HepG2 (cell line): ENCODE measurements at regions not wholly inside any gene's neighbourhood (a gene's known extent, or its start where the extent isn't known, plus 50 kb on each side); places are given as distances from the start of the nearest gene placed in this dataset.

Source experiments
- ATAC-seq: fragments of 200-7000 bp; cut with Tn5 transposase; 3 replicates; pipeline ENCODE4 v1.9.1; 2020; ENCODE audit warnings: mild to moderate bottlenecking, moderate library complexity
- BruUV-seq: library from RNA; stranded (reverse); fragments of 400-500 nt; replicated peaks from 2 replicates; lab custom pipeline; 2021; lab: Mats Ljungman, UMichigan
- CTCF ChIA-PET: fragments of 300-600 bp; formaldehyde crosslinking; extraction: SDS; loops from one replicate; lab custom pipeline; 2021; ENCODE audit warnings: low total read pairs, inconsistent platforms, low intra/inter-chr PET ratio; lab: Yijun Ruan, JAX
- POLR2A ChIA-PET: fragments of 350-600 bp; sonication (Branson Sonifier 250); formaldehyde crosslinking; loops from one replicate; lab custom pipeline; 2020; ENCODE audit warnings: antibody characterized with exemption, inconsistent platforms; lab: Yijun Ruan, JAX
- DNase-seq: peaks from one replicate; pipeline ENCODE4 v3.0.0-alpha.2; 2015; ENCODE audit warnings: low spot score
- FAIRE-seq: peaks from 3 replicates; lab custom pipeline; 2011; peaks lifted over from hg19 to GRCh38; lab: Jason Lieb, UNC
- H2AFZ ChIP-seq: one replicate; pipeline ENCODE4 v1.6.1; 2011; ENCODE audit warnings: low read length, inconsistent platforms
- H3K27ac ChIP-seq: fragments of 300-600 bp; 3 replicates; pipeline ENCODE4 v1.8.0; 2011; ENCODE audit warnings: mixed run types, mild to moderate bottlenecking, mixed read lengths, low read length, inconsistent platforms; ENCODE audit not compliant: insufficient read depth; ENCODE audit errors: extremely low read length
- H3K27me3 ChIP-seq, 2 experiments: fragments of 200-600 bp in 1 of 2; 2 replicates in 1 of 2; 3 replicates in 1 of 2; pipeline versions ENCODE4 v1.6.0 to v1.8.0; 2011; ENCODE audit warnings: low read length in 2 of 2, mild to moderate bottlenecking in 2 of 2, moderate library complexity in 2 of 2, inconsistent platforms in 1 of 2; ENCODE audit not compliant: insufficient read depth in 2 of 2, control insufficient read depth in 1 of 2
- H3K36me3 ChIP-seq, 2 experiments: fragments of 200-600 bp in 1 of 2; replicated peaks in 1 of 2; 2 replicates in 1 of 2; 3 replicates in 1 of 2; pipeline versions ENCODE4 v1.5.1 to v1.8.0; 2011; ENCODE audit warnings: low read length in 2 of 2, inconsistent platforms in 1 of 2; ENCODE audit not compliant: insufficient read depth in 2 of 2, control insufficient read depth in 1 of 2
- H3K4me1 ChIP-seq: 2 replicates; pipeline ENCODE4 v1.5.1; 2012; ENCODE audit warnings: low read length, inconsistent platforms; ENCODE audit not compliant: insufficient read depth
- H3K4me2 ChIP-seq: 2 replicates; pipeline ENCODE4 v1.6.0; 2011; ENCODE audit warnings: low read depth, low read length, inconsistent platforms
- H3K4me3 ChIP-seq, 3 experiments: fragments of 200-600 bp in 1 of 3; sonication (generic), shearing (Covaris generic) in 1 of 3; replicated peaks in 1 of 3; 2 replicates each; pipeline ENCODE4 v1.5.1; 2011 to 2016; ENCODE audit warnings: low read length in 3 of 3, inconsistent platforms in 2 of 3, low read depth in 2 of 3, mild to moderate bottlenecking in 2 of 3, control low read depth in 1 of 3, mixed read lengths in 1 of 3; ENCODE audit not compliant: insufficient read depth in 1 of 3
- H3K79me2 ChIP-seq: one replicate; pipeline ENCODE4 v1.6.1; 2011; ENCODE audit warnings: low read length, inconsistent platforms; ENCODE audit not compliant: insufficient read depth
- H3K9ac ChIP-seq: 2 replicates; pipeline ENCODE4 v1.6.0; 2011; ENCODE audit warnings: mild to moderate bottlenecking, low read depth, low read length, inconsistent platforms; ENCODE audit not compliant: insufficient read depth
- H3K9me3 ChIP-seq: 2 replicates; pipeline ENCODE4 v1.5.1; 2012; ENCODE audit warnings: mild to moderate bottlenecking, low read length
- H4K20me1 ChIP-seq: 2 replicates; pipeline ENCODE4 v1.6.0; 2011; ENCODE audit warnings: inconsistent platforms, mild to moderate bottlenecking, low read length, moderate library complexity; ENCODE audit not compliant: insufficient read depth
- MAFF ChIP-seq: IDR thresholded peaks from 2 replicates; pipeline ENCODE4 v1.6.1; 2011; ENCODE audit warnings: low read depth, low read length, improper control_type of control experiment
- MAFK ChIP-seq, 2 experiments: IDR thresholded peaks in 1 of 2; conservative IDR thresholded peaks in 1 of 2; 2 replicates each; pipeline ENCODE4 v1.6.1; 2011; ENCODE audit warnings: improper control_type of control experiment in 2 of 2, low read length in 2 of 2
- NRL ChIP-seq: sonication (generic); formaldehyde crosslinking; IDR thresholded peaks from 2 replicates; pipeline ENCODE4 v1.5.0; 2020; ENCODE audit warnings: missing genetic modification reagents, mild to moderate bottlenecking, moderate library complexity, borderline replicate concordance
- RFX3 ChIP-seq: IDR thresholded peaks from 2 replicates; pipeline ENCODE4 v1.6.1; 2016; ENCODE audit warnings: missing biosample characterization, missing genetic modification reagents
- SMAD3 ChIP-seq: sonication (generic); formaldehyde crosslinking; IDR thresholded peaks from 2 replicates; pipeline ENCODE4 v1.4.0; 2020; ENCODE audit warnings: missing genetic modification reagents
- U2AF1 ChIP-seq: fragments of 200-400 bp; formaldehyde crosslinking; optimal IDR thresholded peaks from 2 replicates; pipeline ENCODE3; 2017; ENCODE audit warnings: mild to moderate bottlenecking, low read depth, low read length
- ZC3H4 ChIP-seq: sonication (generic); formaldehyde crosslinking; IDR thresholded peaks from 2 replicates; pipeline ENCODE4 v1.4.0; 2020; ENCODE audit warnings: missing genetic modification reagents, borderline replicate concordance
- ZFP82 ChIP-seq: sonication (generic); formaldehyde crosslinking; IDR thresholded peaks from 2 replicates; pipeline ENCODE4 v1.5.1; 2020; ENCODE audit warnings: mild to moderate bottlenecking, missing genetic modification reagents, borderline replicate concordance
- ZNF431 ChIP-seq: sonication (generic); formaldehyde crosslinking; IDR thresholded peaks from 2 replicates; pipeline ENCODE4 v1.9.0; 2022; ENCODE audit warnings: missing genetic modification reagents, low read depth, mild to moderate bottlenecking, borderline replicate concordance
- ZNF569 ChIP-seq: sonication (generic); formaldehyde crosslinking; IDR thresholded peaks from 2 replicates; pipeline ENCODE4 v1.5.0; 2020; ENCODE audit warnings: mild to moderate bottlenecking, missing genetic modification reagents, moderate library complexity, borderline replicate concordance
- ZNF644 ChIP-seq: IDR thresholded peaks from 2 replicates; pipeline ENCODE4 v1.6.1; 2016; ENCODE audit warnings: low read depth
- WGBS: methylation state at CpG from one replicate; pipeline ENCODE4 v1.1.6; 2017; ENCODE audit warnings: low lambda C conversion rate; 5-methylcytosine and 5-hydroxymethylcytosine counted together
- in situ Hi-C: cut with HindIII; loops from 2 replicates; pipeline ENCODE4 v1.10.0; 2017; ENCODE audit warnings: low pct_unique_long_range_greater_than_20kb; ENCODE audit not compliant: extremely low pct_ligation_motif_present
- intact Hi-C: fragments of 100-400 bp; cut with micrococcal nuclease; formaldehyde crosslinking; loops from one replicate; pipeline ENCODE4 v1.10.0; 2022; ENCODE audit not compliant: unreplicated experiment
- TF ChIP-seq, protein P1 (sequence below): IDR thresholded peaks from 2 replicates; pipeline ENCODE4 v1.6.1; 2016; ENCODE audit warnings: mild to moderate bottlenecking
- TF ChIP-seq, protein P2 (sequence below), 2 experiments: sonication (generic) in 1 of 2; formaldehyde crosslinking in 1 of 2; IDR thresholded peaks; 2 replicates each; pipeline versions ENCODE4 v1.4.0 to v1.6.1; 2018 to 2020; ENCODE audit warnings: missing genetic modification reagents in 2 of 2, borderline replicate concordance in 1 of 2, low read depth in 1 of 2, mild to moderate bottlenecking in 1 of 2, missing biosample characterization in 1 of 2

DNA sequence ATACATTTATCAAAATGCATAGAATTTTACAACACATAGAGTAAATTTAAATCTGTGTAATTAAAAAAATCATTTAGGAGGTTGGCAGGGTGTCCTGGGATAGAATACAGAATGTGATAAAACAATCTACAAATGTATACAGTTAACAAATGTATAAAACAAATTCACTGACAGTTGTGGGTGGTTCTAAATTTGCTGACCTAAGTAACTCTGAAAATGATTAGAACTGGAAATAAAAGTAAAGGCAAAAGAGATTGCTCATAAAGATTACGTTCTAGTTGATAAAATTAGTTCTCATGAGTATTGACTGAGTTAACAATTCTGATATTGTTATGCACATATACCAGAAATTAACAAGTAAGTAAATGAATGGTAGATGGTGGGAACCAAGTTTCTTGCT, 1827.3 kb upstream of the FLRT2 start:
- TF ChIP-seq MAFF (peak; percentile 54; the same call in 1 of the 2 replicates), ZNF569 (CRISPR knock-in tag) (no peak), MAFK (conservative IDR thresholded peaks at IDR 0.05 in 1 of 2, IDR thresholded peaks at IDR 0.05 in 1 of 2; ENCODE audit: low read length in 2 of 2) (peak; percentile 41 to 78; a peak in 3 of 4 replicates)
- Histone ChIP-seq H3K9me3 (peaks cover 79% of the 10 kb centered on the region), H3K4me3 (no peak overlapping the region), H3K36me3 (no peaks in the 10 kb centered on the region), H3K27me3 (no peaks in the 10 kb centered on the region), H3K4me2 (no peak overlapping the region), H3K79me2 (no peaks in the 10 kb centered on the region), H4K20me1 (no peaks in the 10 kb centered on the region), H3K4me1 (no peaks in the 10 kb centered on the region), H3K9ac (no peak overlapping the region), H2AFZ (no peak overlapping the region), H3K27ac (no peak overlapping the region)
- ChIA-PET CTCF (no interaction called here), POLR2A (no interaction called here)
- no peak for FAIRE-seq
- BruUV-seq = no TSS peak
- WGBS = 10% methylated on average over 1 of the region's 1 CpG
- no peak for ATAC-seq
- intact Hi-C loops (no loop called here), in situ Hi-C loops (no loop called here)
- DNase-seq = no peak

DNA sequence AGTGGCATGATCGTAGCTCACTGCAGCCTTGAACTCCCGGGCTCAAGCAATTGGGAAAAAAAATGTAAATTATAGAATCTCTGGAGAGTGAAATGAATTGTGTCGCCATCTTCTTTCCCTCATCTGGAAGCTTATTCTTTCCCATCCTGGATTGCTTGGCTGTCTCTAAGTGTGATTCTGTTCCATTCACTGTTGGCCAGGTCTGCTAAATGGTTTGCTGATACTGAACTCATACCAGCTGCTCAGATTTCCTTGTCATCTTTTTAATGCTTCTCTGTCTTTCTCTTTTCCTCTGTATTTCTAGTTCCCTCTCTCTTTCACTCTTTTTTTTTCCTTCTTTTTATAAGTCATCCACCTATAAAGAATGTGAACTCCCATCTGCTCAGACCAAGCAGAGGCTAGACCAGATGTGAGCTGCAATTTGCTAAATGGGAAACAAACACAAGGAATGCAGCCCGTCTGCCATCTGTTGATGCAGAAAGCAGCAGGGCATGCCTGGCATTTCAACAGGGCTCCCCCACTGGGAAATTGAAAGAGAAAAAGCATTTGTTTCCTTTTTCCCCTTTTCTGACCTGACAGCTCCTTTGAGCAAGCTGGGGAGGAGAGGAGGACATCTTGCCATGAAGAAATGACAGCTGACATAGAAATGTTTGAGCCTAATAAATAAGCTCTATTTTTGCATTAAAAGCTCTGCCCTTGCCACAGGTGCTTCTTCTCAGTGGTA, 1823.6 kb upstream of the FLRT2 start:
- H3K9ac ChIP-seq = no peak overlapping the region
- H3K4me1 ChIP-seq = no peaks in the 10 kb centered on the region
- no peak overlapping the region for H2AFZ ChIP-seq
- no peaks in the 10 kb centered on the region; a peak in 1 of 5 replicates for H3K27me3 ChIP-seq
- no peak overlapping the region for H3K4me3 ChIP-seq
- no peaks in the 10 kb centered on the region for H4K20me1 ChIP-seq
- no peaks in the 10 kb centered on the region for H3K79me2 ChIP-seq
- FAIRE-seq = no peak
- no TSS peak for BruUV-seq
- intact Hi-C loops (no loop called here), in situ Hi-C loops (no loop called here)
- DNase-seq = no peak
- no peak for ATAC-seq
- TF ChIP-seq ZNF431 (CRISPR knock-in tag) = no peak
- no peak for TF ChIP-seq ZC3H4 (CRISPR knock-in tag)
- TF ChIP-seq, protein P1, sequence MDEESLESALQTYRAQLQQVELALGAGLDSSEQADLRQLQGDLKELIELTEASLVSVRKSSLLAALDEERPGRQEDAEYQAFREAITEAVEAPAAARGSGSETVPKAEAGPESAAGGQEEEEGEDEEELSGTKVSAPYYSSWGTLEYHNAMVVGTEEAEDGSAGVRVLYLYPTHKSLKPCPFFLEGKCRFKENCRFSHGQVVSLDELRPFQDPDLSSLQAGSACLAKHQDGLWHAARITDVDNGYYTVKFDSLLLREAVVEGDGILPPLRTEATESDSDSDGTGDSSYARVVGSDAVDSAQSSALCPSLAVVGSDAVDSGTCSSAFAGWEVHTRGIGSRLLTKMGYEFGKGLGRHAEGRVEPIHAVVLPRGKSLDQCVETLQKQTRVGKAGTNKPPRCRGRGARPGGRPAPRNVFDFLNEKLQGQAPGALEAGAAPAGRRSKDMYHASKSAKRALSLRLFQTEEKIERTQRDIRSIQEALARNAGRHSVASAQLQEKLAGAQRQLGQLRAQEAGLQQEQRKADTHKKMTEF (CRISPR knock-in tag) = no peak
- no peak for TF ChIP-seq ZFP82
- TF ChIP-seq ZNF644 (CRISPR knock-in tag) = no peak
- no peak for TF ChIP-seq RFX3 (CRISPR knock-in tag)
- no peak for TF ChIP-seq U2AF1
- TF ChIP-seq, protein P2, sequence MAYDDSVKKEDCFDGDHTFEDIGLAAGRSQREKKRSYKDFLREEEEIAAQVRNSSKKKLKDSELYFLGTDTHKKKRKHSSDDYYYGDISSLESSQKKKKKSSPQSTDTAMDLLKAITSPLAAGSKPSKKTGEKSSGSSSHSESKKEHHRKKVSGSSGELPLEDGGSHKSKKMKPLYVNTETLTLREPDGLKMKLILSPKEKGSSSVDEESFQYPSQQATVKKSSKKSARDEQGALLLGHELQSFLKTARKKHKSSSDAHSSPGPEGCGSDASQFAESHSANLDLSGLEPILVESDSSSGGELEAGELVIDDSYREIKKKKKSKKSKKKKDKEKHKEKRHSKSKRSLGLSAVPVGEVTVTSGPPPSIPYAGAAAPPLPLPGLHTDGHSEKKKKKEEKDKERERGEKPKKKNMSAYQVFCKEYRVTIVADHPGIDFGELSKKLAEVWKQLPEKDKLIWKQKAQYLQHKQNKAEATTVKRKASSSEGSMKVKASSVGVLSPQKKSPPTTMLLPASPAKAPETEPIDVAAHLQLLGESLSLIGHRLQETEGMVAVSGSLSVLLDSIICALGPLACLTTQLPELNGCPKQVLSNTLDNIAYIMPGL (CRISPR knock-in tag; IDR thresholded peaks at IDR 0.05; ENCODE audit: borderline replicate concordance in 1 of 2, low read depth in 1 of 2) = no peak
- no peak for TF ChIP-seq NRL (CRISPR knock-in tag)
- no peak for TF ChIP-seq SMAD3
- H3K4me2 ChIP-seq = no peak overlapping the region
- WGBS = 1% methylated on average over 4 of the region's 4 CpGs
- H3K9me3 ChIP-seq = peaks cover 85% of the 10 kb centered on the region
- H3K27ac ChIP-seq = no peak overlapping the region
- ChIA-PET CTCF (no interaction called here), POLR2A (no interaction called here)
- H3K36me3 ChIP-seq = no peaks in the 10 kb centered on the region
